Fibroblast of mammary gland (primary cell): ENCODE measurements at regions not wholly inside any gene's neighbourhood (a gene's known extent, or its start where the extent isn't known, plus 50 kb on each side); places are given as distances from the start of the nearest gene placed in this dataset.

Source experiments
- DNase-seq: peaks from one replicate; pipeline ENCODE4 v3.0.0-alpha.2; 2010; ENCODE audit warnings: low read depth
- H3K4me3 ChIP-seq: 2 replicates; pipeline ENCODE4 v1.5.1; 2011; ENCODE audit warnings: low read depth, mild to moderate bottlenecking, low read length, moderate library complexity; ENCODE audit not compliant: control insufficient read depth
- TF ChIP-seq, protein P1 (sequence below): conservative IDR thresholded peaks from 2 replicates; pipeline ENCODE4 v1.5.1; 2011; ENCODE audit warnings: low read depth, low read length, inconsistent platforms; ENCODE audit not compliant: control insufficient read depth, insufficient read depth

DNA sequence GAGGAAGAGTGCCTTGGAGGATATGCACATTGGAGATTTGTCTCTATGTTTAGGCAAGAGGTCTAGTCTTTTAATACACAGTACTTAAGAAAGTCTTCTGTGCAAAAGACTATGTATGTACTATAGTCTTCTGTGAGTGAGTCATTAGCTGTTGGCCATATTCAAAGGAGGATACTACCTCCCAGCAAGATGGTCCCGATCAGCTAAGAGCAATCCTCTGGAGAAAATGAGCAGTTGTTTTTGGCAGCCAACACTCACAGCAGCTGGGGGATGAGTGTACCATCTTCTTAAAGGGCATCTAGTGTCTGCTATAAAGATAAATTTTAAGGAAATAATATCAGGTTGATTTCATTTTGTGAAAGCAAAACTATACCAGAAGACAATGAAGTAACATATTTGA, 487.8 kb downstream of the KCTD12 start:
- TF ChIP-seq, protein P1, sequence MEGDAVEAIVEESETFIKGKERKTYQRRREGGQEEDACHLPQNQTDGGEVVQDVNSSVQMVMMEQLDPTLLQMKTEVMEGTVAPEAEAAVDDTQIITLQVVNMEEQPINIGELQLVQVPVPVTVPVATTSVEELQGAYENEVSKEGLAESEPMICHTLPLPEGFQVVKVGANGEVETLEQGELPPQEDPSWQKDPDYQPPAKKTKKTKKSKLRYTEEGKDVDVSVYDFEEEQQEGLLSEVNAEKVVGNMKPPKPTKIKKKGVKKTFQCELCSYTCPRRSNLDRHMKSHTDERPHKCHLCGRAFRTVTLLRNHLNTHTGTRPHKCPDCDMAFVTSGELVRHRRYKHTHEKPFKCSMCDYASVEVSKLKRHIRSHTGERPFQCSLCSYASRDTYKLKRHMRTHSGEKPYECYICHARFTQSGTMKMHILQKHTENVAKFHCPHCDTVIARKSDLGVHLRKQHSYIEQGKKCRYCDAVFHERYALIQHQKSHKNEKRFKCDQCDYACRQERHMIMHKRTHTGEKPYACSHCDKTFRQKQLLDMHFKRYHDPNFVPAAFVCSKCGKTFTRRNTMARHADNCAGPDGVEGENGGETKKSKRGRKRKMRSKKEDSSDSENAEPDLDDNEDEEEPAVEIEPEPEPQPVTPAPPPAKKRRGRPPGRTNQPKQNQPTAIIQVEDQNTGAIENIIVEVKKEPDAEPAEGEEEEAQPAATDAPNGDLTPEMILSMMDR = no peak
- DNase-seq = peak; percentile 85
- no peak overlapping the region for H3K4me3 ChIP-seq

DNA sequence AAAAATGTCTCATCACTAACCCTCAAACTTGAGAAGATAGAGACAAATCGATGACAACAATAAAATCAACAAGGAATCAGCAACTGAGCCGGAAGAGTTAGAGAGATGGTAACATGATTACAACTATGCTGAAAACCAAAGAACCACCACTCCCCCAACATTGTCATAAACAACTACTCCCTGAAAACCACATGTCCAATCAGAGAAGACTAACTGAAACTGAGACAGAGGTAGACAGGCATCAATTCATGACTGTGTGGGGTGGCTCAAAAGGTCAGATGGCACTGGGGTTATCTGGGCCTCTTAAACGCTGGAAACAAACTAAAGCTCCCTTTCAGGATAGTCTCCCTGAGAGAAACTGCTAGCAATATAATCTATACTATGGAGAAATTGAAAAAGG, 488.8 kb downstream of the KCTD12 start:
- H3K4me3 ChIP-seq = no peak overlapping the region
- TF ChIP-seq, protein P1 = no peak
- DNase-seq = no peak

DNA sequence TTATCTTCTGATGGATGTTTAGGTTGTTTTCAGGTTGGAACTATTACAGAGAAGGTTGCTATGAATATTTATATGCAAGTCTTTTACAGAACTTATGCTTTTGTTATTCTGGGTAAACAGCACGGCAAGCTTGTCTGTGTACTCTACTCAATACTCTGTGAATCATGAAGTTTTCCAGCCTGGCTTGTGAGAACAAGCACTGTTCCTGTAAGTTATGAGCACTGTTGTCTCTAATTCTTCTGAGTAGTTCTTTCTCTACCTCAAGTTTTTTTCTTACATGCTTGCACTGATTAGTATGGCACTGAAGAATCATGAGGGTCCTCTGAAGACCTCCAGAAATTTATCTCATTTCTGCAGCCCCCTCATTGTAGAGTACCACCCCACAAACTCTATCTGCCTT, 496.9 kb downstream of the KCTD12 start:
- no peak for DNase-seq
- H3K4me3 ChIP-seq = no peak overlapping the region
- TF ChIP-seq, protein P1 = no peak

DNA sequence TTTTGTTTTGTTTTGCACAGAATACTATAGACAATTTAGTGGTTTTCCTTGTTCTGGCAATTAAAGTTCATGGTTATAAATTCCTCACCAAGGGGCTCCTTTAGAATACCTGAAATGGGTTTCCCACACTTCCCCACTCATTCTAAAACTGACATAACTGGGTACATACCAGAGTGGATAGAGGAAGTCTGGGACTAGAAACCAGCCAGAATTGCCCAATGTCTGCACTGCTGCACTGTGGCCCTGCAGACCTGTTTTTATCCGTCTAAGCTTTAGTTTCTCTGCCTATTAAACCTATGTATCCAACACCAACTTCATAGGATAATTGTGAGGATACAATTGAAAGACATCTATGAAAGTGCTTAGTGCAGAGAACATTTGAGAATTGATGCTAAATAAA, 498.6 kb downstream of the KCTD12 start:
- DNase-seq = no peak
- no peak overlapping the region for H3K4me3 ChIP-seq
- TF ChIP-seq, protein P1 = no peak

DNA sequence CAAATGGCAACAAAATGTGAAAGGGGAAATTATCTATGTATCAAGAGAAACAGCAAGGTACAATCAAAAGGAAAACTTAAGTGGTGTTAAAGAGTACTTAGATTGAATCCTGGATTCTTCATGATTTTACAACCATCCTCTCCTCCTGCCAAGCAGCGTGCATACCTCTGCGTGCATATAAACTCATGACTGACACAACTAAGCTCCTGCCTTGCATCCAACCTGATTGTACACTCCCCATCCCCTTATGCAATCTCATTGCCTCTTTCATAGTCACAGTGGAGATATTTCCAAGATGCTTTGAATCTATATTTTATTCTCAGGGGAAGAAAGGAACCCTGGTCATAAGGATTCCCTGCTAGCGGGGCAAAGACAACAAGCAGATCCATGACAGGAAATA, 499.9 kb downstream of the KCTD12 start:
- TF ChIP-seq, protein P1 = no peak
- H3K4me3 ChIP-seq = no peak overlapping the region
- DNase-seq = no peak

DNA sequence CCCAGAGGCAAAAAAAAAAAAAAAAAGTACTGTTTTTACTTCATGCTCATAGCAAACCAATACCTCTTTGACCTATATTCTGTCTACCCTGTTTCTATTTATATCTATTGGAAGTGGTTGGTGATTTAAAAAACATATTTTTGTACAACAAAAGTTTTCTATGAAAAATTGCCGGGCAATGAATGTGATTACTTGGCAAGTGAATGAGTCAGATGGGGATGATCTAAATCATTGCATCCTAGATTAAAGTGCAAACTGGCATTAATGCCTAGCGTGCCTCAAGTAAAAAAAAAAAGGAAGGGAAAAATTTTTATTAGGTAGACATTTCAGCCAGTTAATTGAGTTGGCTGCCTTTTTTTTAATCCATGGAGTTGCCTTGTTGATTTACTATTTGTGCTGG, 500.6 kb downstream of the KCTD12 start:
- DNase-seq = peak; percentile 30
- no peak overlapping the region for H3K4me3 ChIP-seq
- TF ChIP-seq, protein P1 = no peak
